ENCODE measurements at regions not wholly inside any gene's neighbourhood (a gene's known extent, or its start where the extent isn't known, plus 50 kb on each side); places are given as distances from the start of the nearest gene placed in this dataset.

DNA sequence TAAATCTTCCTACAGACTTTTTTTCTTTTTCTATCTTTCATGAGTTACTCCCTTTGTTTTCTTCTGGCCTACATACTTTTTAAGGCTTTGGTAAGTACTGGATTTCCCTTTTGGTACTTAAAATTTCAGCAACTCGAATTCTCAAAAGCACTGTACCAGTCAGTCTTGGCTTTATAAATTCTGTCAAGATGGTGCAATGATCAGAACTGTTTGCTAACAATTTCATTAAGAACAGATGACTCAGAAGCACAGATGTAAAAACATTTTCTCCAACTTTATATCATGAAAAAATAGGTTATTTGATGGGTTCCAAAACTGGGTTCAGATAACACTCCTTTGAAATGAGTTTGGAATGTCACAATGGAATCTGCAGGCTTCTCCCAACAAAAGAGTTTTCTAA is 1961.8 kb upstream of the FLRT2 start:
- H3K36me3 ChIP-seq (replicated peaks in 1 of 2) = no peaks in the 10 kb centered on the region
- TF ChIP-seq POLR2A (IDR thresholded peaks at IDR 0.05) (no peak), CTCF (IDR thresholded peaks at IDR 0.05) (no peak)
- intact Hi-C loops (cut with DNase I) = no loop called here
- peaks cover 0 to 3% (median 0%) of the 10 kb centered on the region in 3 donors for H3K9me3 ChIP-seq (replicated peaks in 1 of 3)
- no peak for DNase-seq
- no peak overlapping the region for H3K27ac ChIP-seq
- 76 to 97% (median 77%) methylated on average over 1 of the region's 1 CpG for WGBS, 4 donors
- no peaks in the 10 kb centered on the region for H3K27me3 ChIP-seq
- no peaks in the 10 kb centered on the region for H3K4me1 ChIP-seq (replicated peaks in 1 of 2)
- H3K4me3 ChIP-seq = no peak overlapping the region

- TF ChIP-seq CTCF (IDR thresholded peaks at IDR 0.05) (no peak), POLR2A (IDR thresholded peaks at IDR 0.05) (no peak)
- Histone ChIP-seq H3K4me3 (no peak overlapping the region), H3K4me1 (replicated peaks in 1 of 2) (no peaks in the 10 kb centered on the region), H3K9me3 (replicated peaks in 1 of 3) (no peaks in the 10 kb centered on the region), H3K27ac (no peak overlapping the region), H3K27me3 (no peaks in the 10 kb centered on the region), H3K36me3 (replicated peaks in 1 of 2) (no peaks in the 10 kb centered on the region)
- intact Hi-C loops (cut with DNase I) = no loop called here
- DNase-seq = no peak
- WGBS, 4 donors = 70 to 90% (median 81%) methylated on average over 1 of the region's 1 CpG
Measured at GRCh38 chr14:83575301-83575700, 1954.6 kb upstream of the FLRT2 start.

- H3K27me3 ChIP-seq = no peaks in the 10 kb centered on the region
- no peak for DNase-seq
- H3K9me3 ChIP-seq (replicated peaks in 1 of 3) = no peaks in the 10 kb centered on the region
- no peaks in the 10 kb centered on the region for H3K4me1 ChIP-seq (replicated peaks in 1 of 2)
- TF ChIP-seq CTCF (IDR thresholded peaks at IDR 0.05) = no peak
- TF ChIP-seq POLR2A (IDR thresholded peaks at IDR 0.05) = no peak
- no peak overlapping the region for H3K27ac ChIP-seq
- H3K4me3 ChIP-seq = no peak overlapping the region
- intact Hi-C loops (cut with DNase I) = no loop called here
- H3K36me3 ChIP-seq (replicated peaks in 1 of 2) = no peaks in the 10 kb centered on the region
Measured at GRCh38 chr14:83583201-83583600, 1946.7 kb upstream of the FLRT2 start.

- H3K9me3 ChIP-seq (replicated peaks in 1 of 3) = no peaks in the 10 kb centered on the region
- H3K4me1 ChIP-seq (replicated peaks in 1 of 2) = no peaks in the 10 kb centered on the region
- H3K4me3 ChIP-seq = no peak overlapping the region
- H3K27me3 ChIP-seq = no peaks in the 10 kb centered on the region
- no peak for TF ChIP-seq CTCF (IDR thresholded peaks at IDR 0.05)
- no peak for TF ChIP-seq POLR2A (IDR thresholded peaks at IDR 0.05)
- no peaks in the 10 kb centered on the region for H3K36me3 ChIP-seq (replicated peaks in 1 of 2)
- intact Hi-C loops (cut with DNase I) = no loop called here
- 95 to 97% (median 96%) methylated on average over 13 of the region's 13 CpGs for WGBS, 4 donors
- DNase-seq = no peak
- H3K27ac ChIP-seq = no peak overlapping the region
Measured at GRCh38 chr14:83594874-83595273, 1935.1 kb upstream of the FLRT2 start.
